GM12873 (cell line): ENCODE measurements at regions not wholly inside any gene's neighbourhood (a gene's known extent, or its start where the extent isn't known, plus 50 kb on each side); places are given as distances from the start of the nearest gene placed in this dataset.

Source experiments
- TF ChIP-seq, protein P1 (sequence below): IDR thresholded peaks from 2 replicates; pipeline ENCODE4 v1.5.1; 2012; ENCODE audit warnings: low read depth, mild to moderate bottlenecking, moderate library complexity, low read length, control low read depth; ENCODE audit not compliant: insufficient read depth; ENCODE audit errors: missing control alignments

DNA sequence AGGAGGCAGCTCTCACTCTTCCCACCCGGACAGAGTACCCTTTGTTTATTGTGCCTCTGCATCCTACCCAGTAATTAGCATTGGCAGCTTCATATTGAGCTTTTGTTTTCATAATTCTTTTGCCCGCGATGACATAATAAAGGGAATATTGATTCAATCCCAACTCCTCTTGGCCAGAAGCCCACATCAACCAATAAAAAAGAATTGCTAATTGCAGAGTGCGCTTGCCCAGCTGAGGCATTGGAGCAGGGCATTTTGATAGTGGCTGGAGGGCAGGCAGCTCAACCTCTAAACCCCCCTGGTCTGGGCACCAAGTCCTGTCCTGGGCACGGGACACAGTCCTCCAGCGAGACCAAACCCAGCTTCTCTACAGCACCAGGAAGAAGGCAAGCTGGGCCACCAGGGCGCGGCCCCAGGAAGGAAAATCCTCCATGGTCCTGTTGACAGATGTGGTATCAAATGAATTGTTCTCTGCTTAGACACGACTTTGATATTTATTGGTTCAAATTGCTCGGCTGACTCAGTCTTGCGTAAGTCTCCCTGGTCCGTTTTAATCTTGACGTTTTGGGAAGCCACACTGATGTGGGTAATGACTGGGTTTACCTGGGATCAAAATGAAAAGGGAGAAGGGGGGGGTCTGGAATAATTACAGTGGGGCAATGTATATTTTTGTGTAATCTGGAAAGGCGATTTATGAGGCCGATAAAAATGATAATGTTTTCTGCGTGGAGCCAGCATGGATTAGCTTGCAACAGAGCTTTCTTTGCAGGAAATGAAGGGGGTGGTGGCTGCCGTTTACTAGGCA is 220.7 kb upstream of the MSX2 start:
- TF ChIP-seq, protein P1, sequence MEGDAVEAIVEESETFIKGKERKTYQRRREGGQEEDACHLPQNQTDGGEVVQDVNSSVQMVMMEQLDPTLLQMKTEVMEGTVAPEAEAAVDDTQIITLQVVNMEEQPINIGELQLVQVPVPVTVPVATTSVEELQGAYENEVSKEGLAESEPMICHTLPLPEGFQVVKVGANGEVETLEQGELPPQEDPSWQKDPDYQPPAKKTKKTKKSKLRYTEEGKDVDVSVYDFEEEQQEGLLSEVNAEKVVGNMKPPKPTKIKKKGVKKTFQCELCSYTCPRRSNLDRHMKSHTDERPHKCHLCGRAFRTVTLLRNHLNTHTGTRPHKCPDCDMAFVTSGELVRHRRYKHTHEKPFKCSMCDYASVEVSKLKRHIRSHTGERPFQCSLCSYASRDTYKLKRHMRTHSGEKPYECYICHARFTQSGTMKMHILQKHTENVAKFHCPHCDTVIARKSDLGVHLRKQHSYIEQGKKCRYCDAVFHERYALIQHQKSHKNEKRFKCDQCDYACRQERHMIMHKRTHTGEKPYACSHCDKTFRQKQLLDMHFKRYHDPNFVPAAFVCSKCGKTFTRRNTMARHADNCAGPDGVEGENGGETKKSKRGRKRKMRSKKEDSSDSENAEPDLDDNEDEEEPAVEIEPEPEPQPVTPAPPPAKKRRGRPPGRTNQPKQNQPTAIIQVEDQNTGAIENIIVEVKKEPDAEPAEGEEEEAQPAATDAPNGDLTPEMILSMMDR: no peak

GRCh38 chr5:174504266-174504726 is 220.1 kb upstream of the MSX2 start:
- TF ChIP-seq, protein P1: no peak

- TF ChIP-seq, protein P1: no peak
These were observed 218.8 kb upstream of the MSX2 start for GRCh38 chr5:174505621-174506020.

- TF ChIP-seq, protein P1: no peak
These were observed 212.6 kb upstream of the MSX2 start for GRCh38 chr5:174511714-174512253.

- TF ChIP-seq, protein P1: no peak
These were observed 210.1 kb upstream of the MSX2 start for GRCh38 chr5:174514325-174514724.

GRCh38 chr5:174514983-174515394 is 209.4 kb upstream of the MSX2 start:
- TF ChIP-seq, protein P1: no peak

GRCh38 chr5:174516741-174517140 is 207.6 kb upstream of the MSX2 start:
- TF ChIP-seq, protein P1: no peak
